Stimulated activated CD8-positive, alpha-beta memory T cell treated with anti-CD3 and anti-CD28 coated beads, Interleukin-4, amount 100 ng/mL, for 24 hours (primary cell): ENCODE measurements at regions not wholly inside any gene's neighbourhood (a gene's known extent, or its start where the extent isn't known, plus 50 kb on each side); places are given as distances from the start of the nearest gene placed in this dataset.
"Not testable (repeated sequence)": the region's sequence is repeated elsewhere in the genome, so short reads cannot be mapped to it uniquely, and the experiment has no call there.

ENCODE experiments used
- DNase-seq: peaks from one replicate; pipeline ENCODE4 v3.0.0-alpha.2; 2020; ENCODE audit warnings: low read depth

GRCh38 chr16:10232757-10233156 lies 50.5 kb upstream of the GRIN2A start:
- DNase-seq, result no peak

DNA sequence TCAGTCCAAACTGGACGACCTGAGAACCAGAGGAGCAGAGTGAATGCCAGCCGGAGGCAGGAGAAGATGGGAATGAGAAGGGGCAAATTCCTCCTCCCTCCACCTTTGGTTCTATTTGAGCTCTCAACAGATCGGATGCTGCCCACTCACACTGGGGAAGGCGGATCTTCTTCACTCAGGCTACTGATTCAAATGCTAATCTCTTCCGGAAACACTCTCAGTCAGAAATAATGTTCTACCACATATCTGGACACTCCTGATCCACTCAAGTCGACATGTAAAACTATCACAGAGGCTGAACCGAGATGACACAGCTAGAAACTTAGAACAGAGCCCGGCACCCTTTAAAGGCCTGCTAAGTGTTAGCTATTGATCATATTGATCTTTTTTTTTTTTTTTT lies 57.4 kb upstream of the GRIN2A start:
- DNase-seq, result no peak

GRCh38 chr16:10240854-10241613 lies 58.8 kb upstream of the GRIN2A start:
- DNase-seq, result no peak

- no peak for DNase-seq
These were observed 59.9 kb upstream of the GRIN2A start for GRCh38 chr16:10242097-10242496.

DNA sequence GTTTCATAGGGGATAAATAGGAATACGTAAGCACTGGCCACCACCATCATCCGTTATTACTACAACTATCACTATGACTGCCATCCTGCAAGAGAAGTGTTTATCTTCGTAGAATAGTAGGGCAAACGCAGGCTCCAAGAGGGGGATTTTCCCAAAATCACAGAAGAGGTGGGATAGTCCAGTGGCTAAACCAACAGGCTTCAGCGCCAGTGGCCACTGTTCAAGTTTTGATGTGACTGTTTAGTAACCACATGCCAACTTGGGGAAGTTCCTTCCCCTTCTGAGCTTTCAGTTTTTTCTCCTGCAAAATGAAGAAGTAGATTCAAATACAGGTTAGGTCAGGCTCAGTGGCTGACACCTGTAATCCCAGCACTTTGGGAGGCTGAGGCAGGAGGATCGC lies 60.7 kb upstream of the GRIN2A start:
- DNase-seq, result no peak

DNA sequence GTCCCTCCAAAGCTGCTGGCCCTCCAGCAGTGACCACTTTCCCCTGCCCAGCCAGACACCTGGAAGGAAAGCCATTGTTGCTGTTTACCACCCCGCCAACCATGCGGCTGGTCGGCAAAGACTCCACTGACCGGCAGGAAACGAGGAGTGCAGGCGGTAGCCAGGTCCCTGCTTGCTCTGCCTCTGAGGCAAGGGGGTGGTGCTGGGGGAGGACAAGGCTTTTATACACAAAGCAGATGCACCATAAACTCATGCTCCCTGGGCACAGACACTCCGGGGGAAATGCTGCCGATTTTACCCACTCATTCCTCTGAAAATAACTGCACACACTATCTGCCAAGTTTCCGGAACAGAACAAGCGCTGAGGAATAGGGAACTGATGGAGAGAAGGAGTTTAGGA lies 62.8 kb upstream of the GRIN2A start:
- no peak for DNase-seq

GRCh38 chr16:10250137-10250828 lies 68.1 kb upstream of the GRIN2A start:
- no peak for DNase-seq

DNA sequence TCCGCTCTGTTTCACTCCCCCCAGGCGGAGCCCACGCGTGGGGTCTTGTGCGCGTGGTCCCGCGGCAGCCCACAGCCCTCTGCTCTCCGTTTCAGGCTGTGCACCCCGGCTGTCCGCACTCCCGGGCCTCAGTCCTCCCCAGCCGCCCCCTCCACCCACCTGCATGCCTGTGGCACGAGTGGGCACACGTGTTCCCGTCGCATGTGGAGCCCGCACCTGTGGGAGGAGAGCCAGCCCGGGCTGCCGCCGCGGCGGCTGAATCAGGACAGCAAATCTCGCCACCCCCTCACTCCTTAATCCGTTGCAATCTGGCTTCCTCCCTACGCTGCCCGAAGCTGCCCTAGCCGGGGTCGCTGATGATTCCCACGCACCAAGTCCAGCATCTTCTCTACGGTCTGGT lies 69.9 kb upstream of the GRIN2A start:
- no peak for DNase-seq

DNA sequence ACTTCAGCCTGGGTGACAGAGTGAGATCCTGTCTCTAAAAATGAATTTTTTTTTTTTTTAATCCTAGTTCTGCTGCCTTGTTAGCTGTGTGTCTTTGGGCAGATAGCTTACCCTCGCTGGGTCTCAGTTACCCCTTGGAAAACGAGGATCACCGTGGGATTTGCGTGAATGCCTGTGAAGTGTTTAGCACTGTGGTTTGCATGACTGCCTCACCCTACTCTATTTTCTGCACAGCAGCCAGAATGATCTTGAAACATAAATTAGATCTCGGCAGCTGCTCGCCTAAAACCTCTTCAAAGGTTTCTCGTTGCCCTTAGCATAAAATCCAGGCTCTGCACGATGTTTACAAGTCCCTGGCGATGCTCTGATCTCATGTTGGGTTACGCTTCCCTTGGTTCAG lies 71.2 kb upstream of the GRIN2A start:
- DNase-seq, result no peak

DNA sequence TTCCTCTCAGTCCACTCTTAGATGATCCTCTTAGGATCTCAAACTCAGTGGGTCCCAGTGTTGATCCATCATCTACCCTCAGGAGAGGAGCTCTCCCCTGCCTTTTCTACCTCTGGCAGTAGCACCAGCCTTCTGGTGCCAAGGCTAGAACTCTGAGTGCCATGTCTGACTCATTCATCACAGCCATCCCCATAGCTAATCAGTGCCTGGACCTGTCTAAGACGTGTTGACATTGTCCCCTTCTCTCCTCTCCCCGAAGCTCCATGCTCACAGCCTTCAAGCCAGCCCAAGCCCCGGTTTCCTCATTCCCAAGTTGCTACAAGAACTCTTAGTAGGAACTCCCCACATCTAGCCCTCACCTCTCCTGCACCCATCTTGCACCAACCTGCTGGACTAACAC lies 73.5 kb upstream of the GRIN2A start:
- no peak for DNase-seq

- DNase-seq, result peak; percentile 22
These were observed 74.8 kb upstream of the GRIN2A start for GRCh38 chr16:10256784-10257641.

- DNase-seq, result not testable (repeated sequence)
These were observed 75.5 kb upstream of the GRIN2A start for GRCh38 chr16:10257642-10258251.

DNA sequence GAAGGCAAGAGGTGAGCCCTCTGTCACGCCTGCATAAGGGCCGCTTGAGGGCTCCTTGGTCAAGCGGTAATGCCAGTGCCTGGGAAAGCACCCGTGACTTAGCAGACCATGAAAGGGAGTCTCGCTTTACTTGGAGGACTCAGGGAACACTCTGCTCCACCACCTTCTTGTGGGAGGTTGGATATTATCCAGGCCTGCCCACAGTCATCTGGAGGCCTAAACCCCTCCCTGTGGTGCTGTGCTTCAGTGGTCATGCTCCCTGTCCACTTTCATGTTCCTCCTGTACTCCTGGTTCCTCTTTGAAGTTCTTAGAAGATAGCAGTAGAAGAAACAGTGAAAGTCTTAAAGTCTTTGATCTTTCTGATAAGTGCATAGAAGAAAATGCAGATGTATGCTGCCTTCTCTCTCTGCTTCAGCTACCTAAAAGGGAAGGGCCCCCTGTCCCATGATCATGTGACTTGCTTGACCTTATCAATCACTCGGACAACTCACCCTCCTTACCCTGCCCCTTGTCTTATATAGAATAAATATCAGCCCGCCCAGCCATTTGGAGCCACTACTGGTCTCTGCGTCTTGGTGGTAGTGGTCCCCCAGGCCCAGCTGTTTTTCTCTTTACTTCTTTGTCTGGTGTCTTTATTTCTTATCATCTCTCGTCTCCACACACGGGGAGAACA lies 76.8 kb upstream of the GRIN2A start:
- DNase-seq, result not testable (repeated sequence)

- no peak for DNase-seq
These were observed 78.8 kb upstream of the GRIN2A start for GRCh38 chr16:10261077-10261476.

DNA sequence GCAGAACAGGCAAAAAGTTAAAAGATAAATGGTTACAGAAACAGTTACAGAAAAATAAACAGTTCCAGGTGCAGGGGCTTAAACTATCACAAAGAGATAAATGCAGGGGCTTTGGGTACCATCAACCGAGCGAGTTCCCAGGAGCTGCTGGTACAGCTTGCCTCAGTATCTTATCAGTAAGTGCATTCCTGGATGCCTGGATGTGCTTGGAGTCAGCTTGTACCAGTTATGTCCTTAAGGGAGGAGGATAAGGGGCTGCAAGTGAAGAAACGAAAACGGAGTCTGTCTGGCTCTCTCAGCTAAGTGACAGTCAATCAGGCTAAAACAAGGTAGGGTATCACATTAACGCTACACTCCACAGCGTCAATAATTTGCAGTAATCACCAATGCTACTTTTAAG lies 79.3 kb upstream of the GRIN2A start:
- DNase-seq, result not testable (repeated sequence)

DNA sequence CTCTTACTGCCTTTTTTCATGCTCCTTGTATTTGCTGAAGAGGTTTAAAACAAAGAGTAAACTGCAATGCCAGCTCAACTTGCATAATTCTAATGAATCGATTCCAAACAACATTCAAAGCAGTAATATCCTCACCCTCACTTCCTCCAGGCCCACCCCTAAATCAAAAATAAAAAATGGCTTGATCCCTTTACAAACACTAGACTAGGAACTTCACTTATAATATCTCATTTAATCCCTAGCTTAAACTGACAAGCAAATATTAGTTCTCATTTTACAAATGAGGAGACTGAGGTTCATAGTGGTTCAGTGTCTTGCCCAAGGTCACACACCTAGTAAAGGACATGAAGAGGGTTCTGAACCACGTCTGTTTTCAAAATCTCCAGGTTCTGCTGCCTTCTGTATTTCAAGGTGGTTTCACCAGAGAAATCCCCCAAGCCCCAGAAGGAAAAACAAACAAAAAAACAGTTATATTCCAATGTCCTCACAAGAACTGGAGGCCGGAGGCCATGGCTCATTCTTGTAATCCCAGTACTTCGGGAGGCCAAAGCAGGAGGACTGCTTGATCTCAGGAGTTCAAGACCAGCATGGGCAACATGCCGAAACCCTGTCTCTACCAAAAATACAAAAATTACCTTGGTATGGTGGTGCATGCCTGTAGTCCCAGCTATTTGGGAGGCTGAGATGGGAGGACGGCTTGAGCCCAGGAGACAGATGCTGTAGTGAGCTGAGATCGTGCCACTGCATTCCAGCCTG lies 80.3 kb upstream of the GRIN2A start:
- no peak for DNase-seq

DNA sequence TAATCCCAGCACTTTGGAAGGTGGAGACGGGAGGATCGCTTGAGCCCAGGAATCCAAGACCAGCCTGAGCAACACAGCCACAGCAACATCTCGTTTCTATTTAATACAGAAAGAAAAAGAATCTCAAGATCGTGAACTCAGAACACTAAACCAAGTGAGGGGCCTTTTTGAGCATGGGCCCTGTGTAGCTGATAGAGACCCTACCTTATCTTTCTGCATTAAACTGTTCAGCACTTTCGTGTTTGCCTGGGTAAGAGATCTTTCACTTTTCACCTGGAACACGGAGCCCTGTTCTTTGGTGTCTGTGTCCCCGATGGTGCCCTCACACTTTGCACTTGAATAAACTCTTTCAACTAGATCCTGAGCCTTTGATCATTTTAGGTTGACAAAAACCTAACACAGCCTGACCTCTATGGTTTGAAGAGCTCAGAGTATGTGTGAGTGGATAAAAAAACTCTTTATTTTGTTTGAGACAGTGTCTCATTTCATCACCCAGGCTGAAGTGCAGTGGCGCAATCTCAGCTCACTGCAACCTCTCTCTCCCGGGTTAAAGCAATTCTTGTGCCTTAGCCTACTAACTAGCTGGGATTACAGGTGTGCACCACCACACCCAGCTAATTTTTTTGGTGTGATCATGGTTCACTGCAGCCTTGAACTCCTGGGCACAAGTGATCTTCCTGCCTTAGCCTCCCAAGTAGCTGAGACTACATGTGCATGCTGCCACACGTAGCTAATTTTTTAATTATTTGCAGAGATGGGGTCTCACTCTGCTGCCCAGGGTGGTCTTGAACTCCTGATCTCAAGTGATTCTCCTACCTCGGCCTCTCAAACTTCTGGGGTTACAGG lies 83.8 kb upstream of the GRIN2A start:
- DNase-seq, result no peak

- no peak for DNase-seq
These were observed 84.6 kb upstream of the GRIN2A start for GRCh38 chr16:10266809-10267208.

- no peak for DNase-seq
These were observed 87.4 kb upstream of the GRIN2A start for GRCh38 chr16:10269632-10270031.

- not testable (repeated sequence) for DNase-seq
These were observed 90.1 kb upstream of the GRIN2A start for GRCh38 chr16:10272250-10272854.
